ENCODE measurements at regions not wholly inside any gene's neighbourhood (a gene's known extent, or its start where the extent isn't known, plus 50 kb on each side); places are given as distances from the start of the nearest gene placed in this dataset.

DNA sequence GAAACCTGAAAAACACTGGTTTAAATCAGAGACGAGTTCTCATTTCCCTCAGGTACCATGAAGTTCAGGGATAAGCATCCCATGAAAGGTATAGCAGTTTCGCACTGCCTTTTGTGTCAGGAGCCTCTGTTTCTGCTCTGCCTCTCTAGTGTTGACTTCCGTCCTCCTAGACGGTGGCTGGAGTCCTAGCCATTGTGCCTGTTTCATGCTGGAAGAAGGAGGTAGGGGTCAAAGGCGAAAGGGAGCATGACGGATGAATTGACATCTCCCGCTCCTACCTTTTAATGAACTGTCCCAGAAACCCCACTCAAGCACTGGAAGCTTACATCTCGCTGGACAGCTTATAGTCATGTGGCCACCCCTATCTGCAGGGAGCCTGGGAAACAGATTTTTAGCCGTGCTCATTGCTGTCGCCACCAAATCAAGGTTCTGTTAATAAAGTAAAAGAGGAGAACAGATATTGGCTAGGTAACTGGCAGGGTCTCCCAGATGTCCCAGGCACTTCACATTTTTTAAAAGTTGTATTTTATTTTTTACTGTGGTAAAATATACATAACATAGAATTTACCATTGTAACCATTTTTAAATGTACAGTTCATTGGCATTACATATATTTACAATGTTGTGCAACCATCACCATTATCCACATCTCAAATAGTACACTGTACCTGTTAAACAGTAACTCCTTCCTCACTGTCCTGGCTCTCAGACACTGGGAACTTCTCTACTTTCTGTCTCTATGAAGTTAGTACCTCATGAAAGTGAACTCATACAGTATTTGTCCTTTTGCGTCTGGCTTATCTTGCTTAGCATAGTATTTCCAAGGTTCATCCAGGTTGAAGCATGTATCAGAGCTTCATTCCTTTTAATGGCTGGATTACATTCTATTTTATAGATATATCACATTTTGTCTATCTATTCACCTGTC is 55.0 kb upstream of the CTLA4 start:
- no peak for DNase-seq (ENCODE audit: low read depth in 2 of 2)

DNA sequence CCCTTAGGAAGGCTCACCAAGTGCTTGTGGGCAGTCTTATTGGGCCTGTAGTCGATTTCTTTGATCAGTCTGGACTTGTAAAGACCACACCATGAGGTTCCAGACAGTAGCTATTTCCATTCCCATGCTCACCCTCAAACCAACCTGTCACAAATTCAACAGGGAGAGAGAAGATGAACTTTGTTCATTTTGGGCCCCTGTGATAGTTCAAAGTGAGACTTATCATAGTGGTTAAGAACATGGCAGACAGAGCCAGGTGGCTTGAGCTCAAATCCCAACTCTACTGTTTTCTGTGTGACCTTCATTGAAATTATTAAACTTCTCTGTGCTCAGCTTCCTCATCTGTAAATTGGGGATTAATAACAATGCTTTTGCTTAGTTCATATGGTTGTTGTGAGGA is 53.9 kb upstream of the CTLA4 start:
- DNase-seq (ENCODE audit: low read depth in 2 of 2) = no peak

DNA sequence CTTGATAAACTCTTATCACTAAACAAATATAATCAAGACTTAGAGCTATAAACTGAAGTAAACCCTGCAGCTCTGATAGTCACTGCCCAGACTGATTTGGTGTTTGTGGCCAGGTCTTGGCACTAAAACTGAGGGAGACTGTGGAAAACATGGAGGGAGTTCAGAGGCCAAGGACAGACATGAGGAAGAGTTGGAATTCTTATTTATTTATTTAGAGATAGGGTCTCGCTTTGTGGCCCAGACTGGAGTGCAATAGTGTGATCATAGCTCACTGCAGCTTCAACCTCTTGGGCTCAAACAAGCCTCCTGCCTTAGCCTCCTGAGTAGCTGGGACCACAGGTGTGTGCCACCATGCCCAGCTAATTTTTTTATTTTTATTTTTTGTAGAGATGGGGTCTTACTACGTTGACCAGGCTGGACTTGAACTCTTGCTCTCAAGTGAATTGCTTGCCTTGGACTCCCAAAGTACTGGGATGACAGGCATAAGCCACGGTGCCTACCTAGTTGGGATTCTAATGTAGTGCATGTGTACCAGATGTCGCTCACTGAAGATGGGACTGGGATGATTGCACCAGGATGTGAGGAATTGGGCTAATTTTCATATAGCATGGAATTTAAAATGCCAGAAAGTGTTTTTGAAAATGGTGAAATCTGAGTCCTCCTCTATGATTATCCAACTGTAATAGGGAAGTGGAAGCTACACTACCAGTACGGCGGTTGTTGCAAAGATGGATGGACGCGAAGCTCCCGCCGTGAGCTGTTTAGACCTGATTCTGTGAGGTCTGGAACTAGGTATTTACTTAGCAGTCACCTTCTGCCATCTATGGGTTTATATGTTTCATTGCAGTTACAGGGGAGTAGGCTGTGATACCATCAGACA is 52.7 kb upstream of the CTLA4 start:
- DNase-seq (ENCODE audit: low read depth in 2 of 2) = peak; percentile 83 to 89

DNA sequence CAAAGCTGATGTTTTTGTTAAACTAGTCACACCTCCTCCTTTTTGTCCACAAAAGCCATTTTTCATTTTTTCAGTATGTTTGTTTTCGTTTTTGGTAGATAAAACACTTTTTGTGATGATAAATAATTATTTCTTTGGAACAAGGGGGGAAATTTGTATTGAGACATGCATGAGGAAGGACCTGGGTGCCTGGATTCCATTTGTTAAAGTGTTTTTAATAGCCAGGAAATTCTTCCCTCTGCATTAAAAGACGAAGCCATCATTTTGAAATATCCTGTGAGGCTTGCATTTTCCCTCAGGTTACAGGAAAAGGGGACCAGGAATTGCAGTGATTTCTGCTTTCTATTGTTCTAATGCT is 52.1 kb upstream of the CTLA4 start:
- DNase-seq (ENCODE audit: low read depth in 2 of 2) = peak in 1 of 2 donors; percentile 57

DNA sequence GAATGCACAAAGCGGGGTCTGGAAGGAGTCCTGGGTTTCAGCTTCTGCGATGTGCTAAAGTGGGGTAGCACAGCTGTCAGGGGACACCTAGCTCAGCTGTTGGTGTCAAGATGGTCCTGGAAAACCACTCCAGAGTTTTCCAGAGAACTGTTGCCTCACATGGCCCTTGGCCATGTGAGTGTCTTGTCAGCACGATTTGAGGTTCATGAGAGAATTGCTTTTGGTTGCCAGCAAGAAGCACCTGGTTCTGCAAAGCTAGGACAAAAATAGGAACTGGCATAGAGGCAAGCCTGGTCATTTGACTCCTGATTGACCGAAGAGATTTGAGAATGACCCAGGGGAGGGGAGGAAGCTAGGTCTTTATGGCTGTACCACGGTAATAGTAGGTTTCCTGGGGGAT is 50.4 kb upstream of the CTLA4 start:
- no peak for DNase-seq (ENCODE audit: low read depth in 2 of 2)

All from lung microvascular endothelial cell (primary cell).